ENCODE measurements at regions not wholly inside any gene's neighbourhood (a gene's known extent, or its start where the extent isn't known, plus 50 kb on each side); places are given as distances from the start of the nearest gene placed in this dataset.

- Mint-ChIP-seq H3K36me3 (ENCODE audit: unreplicated experiment) (no peaks in the 10 kb centered on the region), H3K9me3 (ENCODE audit: unreplicated experiment) (no peaks in the 10 kb centered on the region), H3K4me1 (ENCODE audit: unreplicated experiment) (peaks cover 7% of the 10 kb centered on the region), H3K4me3 (ENCODE audit: unreplicated experiment) (no peak overlapping the region), H3K27me3 (ENCODE audit: unreplicated experiment) (no peaks in the 10 kb centered on the region), H3K27ac (ENCODE audit: unreplicated experiment) (no peak overlapping the region)
- no peak for DNase-seq (ENCODE audit: extremely low spot score, unreplicated experiment)
- TF ChIP-seq CTCF (IDR thresholded peaks at IDR 0.05): no peak
Observed at GRCh38 chr4:188650516-188650915, 511.3 kb downstream of the TRIML1 start.

GRCh38 chr4:188657365-188657764 lies 518.1 kb downstream of the TRIML1 start:
- Mint-ChIP-seq H3K4me1 (ENCODE audit: unreplicated experiment) (peaks cover 12% of the 10 kb centered on the region), H3K9me3 (ENCODE audit: unreplicated experiment) (no peaks in the 10 kb centered on the region), H3K27ac (ENCODE audit: unreplicated experiment) (no peak overlapping the region), H3K27me3 (ENCODE audit: unreplicated experiment) (no peaks in the 10 kb centered on the region), H3K36me3 (ENCODE audit: unreplicated experiment) (no peaks in the 10 kb centered on the region), H3K4me3 (ENCODE audit: unreplicated experiment) (no peak overlapping the region)
- no peak for DNase-seq (ENCODE audit: extremely low spot score, unreplicated experiment)
- TF ChIP-seq CTCF (IDR thresholded peaks at IDR 0.05): no peak

GRCh38 chr4:188658958-188659522 lies 519.8 kb downstream of the TRIML1 start:
- Mint-ChIP-seq H3K27me3 (ENCODE audit: unreplicated experiment) (no peaks in the 10 kb centered on the region), H3K36me3 (ENCODE audit: unreplicated experiment) (peaks cover under 1% of the 10 kb centered on the region), H3K4me3 (ENCODE audit: unreplicated experiment) (no peak overlapping the region), H3K4me1 (ENCODE audit: unreplicated experiment) (peaks cover 10% of the 10 kb centered on the region), H3K9me3 (ENCODE audit: unreplicated experiment) (peaks cover 4% of the 10 kb centered on the region), H3K27ac (ENCODE audit: unreplicated experiment) (no peak overlapping the region)
- TF ChIP-seq CTCF (IDR thresholded peaks at IDR 0.05): no peak
- no peak for DNase-seq (ENCODE audit: extremely low spot score, unreplicated experiment)

- Mint-ChIP-seq H3K27ac (ENCODE audit: unreplicated experiment) (peak overlapping the region; percentile 66), H3K9me3 (ENCODE audit: unreplicated experiment) (peaks cover 4% of the 10 kb centered on the region), H3K27me3 (ENCODE audit: unreplicated experiment) (no peaks in the 10 kb centered on the region), H3K36me3 (ENCODE audit: unreplicated experiment) (peaks cover 2% of the 10 kb centered on the region), H3K4me3 (ENCODE audit: unreplicated experiment) (no peak overlapping the region), H3K4me1 (ENCODE audit: unreplicated experiment) (peaks cover 19% of the 10 kb centered on the region)
- DNase-seq (ENCODE audit: extremely low spot score, unreplicated experiment): no peak
- TF ChIP-seq CTCF (IDR thresholded peaks at IDR 0.05): no peak
Observed at GRCh38 chr4:188660796-188661195, 521.6 kb downstream of the TRIML1 start.

- H3K4me1 Mint-ChIP-seq (ENCODE audit: unreplicated experiment): peaks cover 24% of the 10 kb centered on the region
- peaks cover 2% of the 10 kb centered on the region for H3K36me3 Mint-ChIP-seq (ENCODE audit: unreplicated experiment)
- DNase-seq (ENCODE audit: extremely low spot score, unreplicated experiment): no peak
- H3K27me3 Mint-ChIP-seq (ENCODE audit: unreplicated experiment): no peaks in the 10 kb centered on the region
- no peak overlapping the region for H3K27ac Mint-ChIP-seq (ENCODE audit: unreplicated experiment)
- no peak for TF ChIP-seq CTCF (IDR thresholded peaks at IDR 0.05)
- peaks cover 4% of the 10 kb centered on the region for H3K9me3 Mint-ChIP-seq (ENCODE audit: unreplicated experiment)
- H3K4me3 Mint-ChIP-seq (ENCODE audit: unreplicated experiment): no peak overlapping the region
Observed at GRCh38 chr4:188661502-188661901, 522.3 kb downstream of the TRIML1 start.

Measured in osteocyte (in vitro differentiated cells).